ENCODE measurements at regions not wholly inside any gene's neighbourhood (a gene's known extent, or its start where the extent isn't known, plus 50 kb on each side); places are given as distances from the start of the nearest gene placed in this dataset.
"Not testable (repeated sequence)": the region's sequence is repeated elsewhere in the genome, so short reads cannot be mapped to it uniquely, and the experiment has no call there.

DNA sequence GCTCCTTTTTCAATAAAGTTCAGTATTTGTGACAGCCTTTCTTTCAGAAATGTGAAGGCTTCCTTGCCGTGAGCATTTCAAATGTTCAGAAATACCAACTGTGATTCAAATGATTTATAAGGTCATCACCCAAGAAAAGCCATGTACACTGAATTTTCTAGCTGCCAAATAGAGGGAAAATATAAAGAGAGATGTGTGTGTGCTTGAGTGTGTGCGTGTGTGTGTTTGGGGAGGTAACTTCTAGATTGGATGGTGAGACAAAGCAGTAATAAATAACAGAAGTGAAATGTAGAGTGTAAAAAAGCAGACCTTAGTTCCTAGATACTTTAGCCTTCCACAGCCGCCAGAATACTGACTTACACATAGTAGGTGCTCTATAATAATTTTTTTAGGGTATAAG is 577.4 kb downstream of the TBL1XR1 start:
- no peak for ATAC-seq
- H3K36me3 ChIP-seq, result no peaks in the 10 kb centered on the region
- no peak overlapping the region for H3K27ac ChIP-seq
- no peaks in the 10 kb centered on the region for H3K4me1 ChIP-seq
- H3K4me3 ChIP-seq, result no peak overlapping the region
- no peaks in the 10 kb centered on the region for H3K9me3 ChIP-seq
- 82 to 93% methylated on average over 3 of the region's 3 CpGs for WGBS, 2 donors (ENCODE audit: low coverage in 1 of 2)
- no peaks in the 10 kb centered on the region for H3K27me3 ChIP-seq
- TF ChIP-seq POLR2AphosphoS5 (IDR thresholded peaks at IDR 0.05) (no peak), CTCF (IDR thresholded peaks at IDR 0.05) (no peak)

GRCh38 chr3:176615826-176616225 is 581.5 kb downstream of the TBL1XR1 start:
- TF ChIP-seq POLR2AphosphoS5 (IDR thresholded peaks at IDR 0.05) (no peak), EP300 (IDR thresholded peaks at IDR 0.05) (no peak), CTCF (IDR thresholded peaks at IDR 0.05) (no peak), POLR2A (IDR thresholded peaks at IDR 0.05) (no peak)
- Histone ChIP-seq H3K9me3 (no peaks in the 10 kb centered on the region), H3K36me3 (no peaks in the 10 kb centered on the region), H3K27ac (no peak overlapping the region), H3K4me3 (no peak overlapping the region), H3K27me3 (no peaks in the 10 kb centered on the region), H3K4me1 (no peaks in the 10 kb centered on the region)
- no peak for ATAC-seq

DNA sequence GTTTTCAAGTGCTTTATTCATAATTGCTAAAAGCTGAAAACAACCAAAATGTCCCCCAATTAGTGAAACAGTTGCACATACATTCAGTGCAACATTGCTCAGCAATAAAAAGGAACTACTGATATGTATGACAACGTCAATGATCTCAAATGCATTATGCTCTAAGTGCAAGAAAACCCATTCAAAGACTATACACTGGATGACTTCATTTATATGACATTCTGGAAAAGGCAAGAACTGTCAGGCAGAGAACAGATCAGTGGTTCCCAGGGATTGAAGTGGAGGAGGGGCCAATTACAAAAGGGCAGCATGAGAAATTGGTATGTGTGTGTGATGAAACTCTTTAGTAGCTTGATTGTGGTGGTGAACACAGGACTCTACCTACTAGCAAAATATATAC is 585.6 kb downstream of the TBL1XR1 start:
- 75 to 76% methylated on average over 1 of the region's 1 CpG for WGBS, 2 donors (ENCODE audit: low coverage in 1 of 2)
- ATAC-seq, result no peak

GRCh38 chr3:176609361-176609760 is 587.9 kb downstream of the TBL1XR1 start:
- Histone ChIP-seq H3K36me3 (no peaks in the 10 kb centered on the region), H3K4me3 (no peak overlapping the region), H3K4me1 (no peaks in the 10 kb centered on the region), H3K27me3 (no peaks in the 10 kb centered on the region), H3K27ac (no peak overlapping the region), H3K9me3 (no peaks in the 10 kb centered on the region)
- TF ChIP-seq EP300 (IDR thresholded peaks at IDR 0.05), result no peak
- TF ChIP-seq POLR2AphosphoS5 (IDR thresholded peaks at IDR 0.05), result no peak
- WGBS, 2 donors (ENCODE audit: low coverage in 1 of 2), result 53 to 72% methylated on average over 3 to 5 of the region's 5 CpGs
- ATAC-seq, result no peak

More for the DNA sequence above, 585.6 kb downstream of the TBL1XR1 start:
- Histone ChIP-seq H3K27ac (no peak overlapping the region), H3K27me3 (no peaks in the 10 kb centered on the region), H3K9me3 (no peaks in the 10 kb centered on the region), H3K4me3 (no peak overlapping the region), H3K4me1 (no peaks in the 10 kb centered on the region), H3K36me3 (no peaks in the 10 kb centered on the region)
- TF ChIP-seq POLR2A (IDR thresholded peaks at IDR 0.05) (no peak), CTCF (IDR thresholded peaks at IDR 0.05) (no peak), EP300 (IDR thresholded peaks at IDR 0.05) (no peak), POLR2AphosphoS5 (IDR thresholded peaks at IDR 0.05) (no peak)

GRCh38 chr3:176605553-176605952 is 591.7 kb downstream of the TBL1XR1 start:
- not testable (repeated sequence) for H3K9me3 ChIP-seq, ATAC-seq, H3K27ac ChIP-seq, H3K27me3 ChIP-seq, H3K36me3 ChIP-seq, H3K4me3 ChIP-seq, H3K4me1 ChIP-seq
- WGBS, 2 donors (ENCODE audit: low coverage in 1 of 2), result 80 to 87% methylated on average over 1 to 2 of the region's 2 CpGs

DNA sequence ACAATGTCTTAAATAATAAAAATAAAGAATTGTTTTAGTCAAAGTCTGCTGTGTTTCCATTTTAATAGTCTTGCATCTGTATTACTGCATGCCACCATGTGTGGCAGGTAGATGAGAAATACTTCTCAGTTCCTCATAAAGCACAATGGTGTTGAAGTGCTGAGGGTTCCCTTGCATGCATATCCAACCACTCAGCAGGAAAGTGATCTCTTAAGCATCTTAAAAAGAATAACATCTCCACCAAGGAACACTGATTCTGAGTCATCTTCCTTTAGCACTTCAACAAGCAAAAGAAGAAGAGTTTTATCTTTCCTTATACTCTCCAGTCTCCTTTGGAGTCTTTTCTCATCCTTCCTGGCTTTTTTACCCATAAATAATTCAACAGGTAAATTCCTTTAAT is 602.0 kb downstream of the TBL1XR1 start:
- Histone ChIP-seq H3K27ac (no peak overlapping the region), H3K27me3 (no peaks in the 10 kb centered on the region), H3K4me1 (no peaks in the 10 kb centered on the region), H3K4me3 (no peak overlapping the region), H3K9me3 (no peaks in the 10 kb centered on the region), H3K36me3 (no peaks in the 10 kb centered on the region)
- TF ChIP-seq EP300 (IDR thresholded peaks at IDR 0.05) (no peak), CTCF (IDR thresholded peaks at IDR 0.05) (no peak), POLR2A (IDR thresholded peaks at IDR 0.05) (no peak), POLR2AphosphoS5 (IDR thresholded peaks at IDR 0.05) (no peak)
- no peak for ATAC-seq

Measured in gastroesophageal sphincter (tissue), 4 donors.